Vagina (tissue), 2 donors: ENCODE measurements at regions not wholly inside any gene's neighbourhood (a gene's known extent, or its start where the extent isn't known, plus 50 kb on each side); places are given as distances from the start of the nearest gene placed in this dataset.

Experiments used
- DNase-seq, 2 donors: peaks; one replicate each; pipeline ENCODE4 v3.0.0-alpha.2; 2017; ENCODE audit errors: extremely low spot score in 2 of 2
- H3K27ac ChIP-seq: fragments of 200-600 bp; sonication (generic); one replicate; pipeline ENCODE4 v1.5.1; 2019
- H3K27me3 ChIP-seq: fragments of 200-600 bp; sonication (generic); one replicate; pipeline ENCODE4 v1.5.1; 2019
- H3K36me3 ChIP-seq, 2 donors: fragments of 200-600 bp; sonication (generic); one replicate each; pipeline ENCODE4 v1.5.1; 2017 to 2019
- H3K4me1 ChIP-seq: fragments of 200-600 bp; sonication (generic); one replicate; pipeline ENCODE4 v1.5.1; 2019
- H3K4me3 ChIP-seq, 2 donors: fragments of 200-600 bp; sonication (generic); 1 replicate in 1 of 2; 2 replicates in 1 of 2; pipeline ENCODE4 v1.5.1; 2016 to 2019
- H3K9me3 ChIP-seq: fragments of 200-600 bp; sonication (generic); one replicate; pipeline ENCODE4 v1.5.1; 2019
- POLR2A ChIP-seq, 2 donors: fragments of 450-650 bp; IDR thresholded peaks; one replicate each; pipeline ENCODE4 v1.6.1; 2017; ENCODE audit warnings: antibody characterized with exemption in 2 of 2, mild to moderate bottlenecking in 2 of 2, moderate library complexity in 2 of 2
- POLR2AphosphoS5 ChIP-seq, 2 donors: sonication (generic); formaldehyde crosslinking; IDR thresholded peaks; one replicate each; pipeline ENCODE4 v1.9.0; 2017; ENCODE audit warnings: antibody characterized with exemption in 2 of 2, mild to moderate bottlenecking in 2 of 2, low read depth in 1 of 2; ENCODE audit not compliant: insufficient read depth in 1 of 2
- intact Hi-C: fragments of 100-400 bp; cut with DNase I; formaldehyde crosslinking; loops from one replicate; pipeline ENCODE4 v1.15.1; 2023
- TF ChIP-seq, protein P1 (sequence below), 3 experiments: fragments of 450-650 bp in 2 of 3; fragments of 200-600 bp in 1 of 3; sonication (generic) in 1 of 3; IDR thresholded peaks; one replicate each; pipeline ENCODE4 v1.5.1; 2017 to 2019; ENCODE audit warnings: antibody characterized with exemption in 3 of 3, mild to moderate bottlenecking in 2 of 3, moderate library complexity in 2 of 3

DNA sequence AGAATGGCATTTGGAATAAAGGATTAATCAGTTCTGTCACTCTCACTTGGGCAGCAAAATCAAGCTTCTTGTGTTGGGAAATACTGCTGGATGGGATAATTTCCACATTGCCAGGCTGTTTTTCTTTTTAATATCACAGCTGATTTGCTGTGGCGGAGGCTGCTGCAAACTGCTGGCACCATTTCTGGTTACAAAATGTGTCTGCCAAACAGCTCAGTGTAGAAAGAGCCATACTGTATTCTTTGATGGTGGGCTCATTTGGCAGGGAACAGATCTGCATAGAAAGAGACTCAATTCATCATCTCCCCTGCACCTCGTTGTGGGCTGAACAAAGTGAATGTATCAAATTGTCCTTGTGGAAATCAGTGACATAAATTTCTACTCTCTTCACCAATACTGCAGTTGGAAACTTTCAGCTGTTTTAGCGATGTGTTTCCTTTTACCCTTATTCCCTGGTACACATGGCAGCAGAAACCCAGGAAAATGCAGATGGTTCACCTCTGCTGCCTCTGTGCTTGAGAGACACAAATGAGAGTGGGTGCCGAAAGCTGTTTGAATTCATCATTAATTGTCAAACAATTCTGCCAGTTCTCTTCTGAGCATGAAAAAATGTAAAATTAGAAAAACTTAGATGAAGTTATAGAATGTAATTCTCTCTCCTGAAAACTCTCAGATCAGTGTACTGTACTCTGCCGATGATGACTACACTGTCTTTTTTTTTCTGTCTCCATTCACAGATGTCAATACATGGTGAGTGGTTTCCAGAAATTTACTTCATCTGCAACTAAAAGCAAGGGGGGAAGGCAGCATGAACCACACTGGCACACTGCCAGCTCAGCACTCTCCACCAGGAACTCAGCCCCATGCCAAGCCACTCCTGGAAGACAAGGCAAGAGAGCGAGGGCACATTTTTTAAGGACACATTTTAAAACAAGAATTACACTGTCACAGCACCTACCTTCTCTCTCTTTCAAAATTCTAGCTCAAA lies 75.0 kb downstream of the HMHB1 start:
- DNase-seq: no peak
- H3K9me3 ChIP-seq: no peaks in the 10 kb centered on the region
- TF ChIP-seq POLR2AphosphoS5 (IDR thresholded peaks at IDR 0.05; ENCODE audit: insufficient read depth in 1 of 2, low read depth in 1 of 2) (no peak), POLR2A (IDR thresholded peaks at IDR 0.05) (no peak)
- TF ChIP-seq, protein P1, sequence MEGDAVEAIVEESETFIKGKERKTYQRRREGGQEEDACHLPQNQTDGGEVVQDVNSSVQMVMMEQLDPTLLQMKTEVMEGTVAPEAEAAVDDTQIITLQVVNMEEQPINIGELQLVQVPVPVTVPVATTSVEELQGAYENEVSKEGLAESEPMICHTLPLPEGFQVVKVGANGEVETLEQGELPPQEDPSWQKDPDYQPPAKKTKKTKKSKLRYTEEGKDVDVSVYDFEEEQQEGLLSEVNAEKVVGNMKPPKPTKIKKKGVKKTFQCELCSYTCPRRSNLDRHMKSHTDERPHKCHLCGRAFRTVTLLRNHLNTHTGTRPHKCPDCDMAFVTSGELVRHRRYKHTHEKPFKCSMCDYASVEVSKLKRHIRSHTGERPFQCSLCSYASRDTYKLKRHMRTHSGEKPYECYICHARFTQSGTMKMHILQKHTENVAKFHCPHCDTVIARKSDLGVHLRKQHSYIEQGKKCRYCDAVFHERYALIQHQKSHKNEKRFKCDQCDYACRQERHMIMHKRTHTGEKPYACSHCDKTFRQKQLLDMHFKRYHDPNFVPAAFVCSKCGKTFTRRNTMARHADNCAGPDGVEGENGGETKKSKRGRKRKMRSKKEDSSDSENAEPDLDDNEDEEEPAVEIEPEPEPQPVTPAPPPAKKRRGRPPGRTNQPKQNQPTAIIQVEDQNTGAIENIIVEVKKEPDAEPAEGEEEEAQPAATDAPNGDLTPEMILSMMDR (IDR thresholded peaks at IDR 0.05): no peak
- H3K36me3 ChIP-seq: no peaks in the 10 kb centered on the region
- no peak overlapping the region for H3K27ac ChIP-seq
- peaks cover 16% of the 10 kb centered on the region for H3K4me1 ChIP-seq
- intact Hi-C loops: no loop called here
- no peak overlapping the region for H3K4me3 ChIP-seq
- no peaks in the 10 kb centered on the region for H3K27me3 ChIP-seq

DNA sequence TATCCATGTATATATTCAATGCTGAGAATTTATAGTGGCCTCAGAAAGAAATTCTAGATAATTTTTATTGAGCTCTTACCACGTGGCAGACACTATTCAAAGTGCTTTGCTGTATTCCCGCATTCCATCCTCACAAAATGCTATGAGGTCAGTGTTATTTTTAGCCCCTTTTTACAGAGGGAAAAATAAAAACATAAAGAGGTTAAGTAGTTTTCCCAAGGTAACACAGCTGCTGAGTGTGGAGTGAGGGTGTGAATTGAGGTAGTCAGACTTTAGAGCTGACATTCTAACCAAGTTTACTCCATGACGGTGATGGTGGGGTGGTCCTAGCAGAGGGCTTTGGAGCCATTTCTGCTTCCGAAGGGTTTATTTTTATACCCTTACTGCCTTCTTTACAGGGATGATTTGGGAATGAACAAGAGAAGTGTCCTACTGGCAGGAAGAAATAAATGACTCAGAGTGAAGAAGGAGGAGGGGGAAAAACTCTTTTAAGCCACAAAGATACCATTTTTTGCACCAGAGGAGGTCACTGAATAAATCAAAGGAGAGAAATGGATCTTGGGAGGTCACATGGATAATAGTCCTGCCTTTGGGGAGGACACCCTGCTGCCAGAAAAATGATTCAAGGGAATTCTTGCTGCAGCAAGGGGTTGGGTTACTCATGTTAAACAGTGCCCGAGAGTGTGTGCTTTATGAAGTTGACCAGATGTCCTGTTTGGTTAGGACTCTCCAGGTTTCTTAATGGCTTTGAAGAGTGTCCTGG lies 76.1 kb downstream of the HMHB1 start:
- Histone ChIP-seq H3K9me3 (no peaks in the 10 kb centered on the region), H3K36me3 (no peaks in the 10 kb centered on the region), H3K27ac (no peak overlapping the region), H3K4me3 (no peak overlapping the region), H3K27me3 (no peaks in the 10 kb centered on the region), H3K4me1 (peaks cover 16% of the 10 kb centered on the region)
- intact Hi-C loops: no loop called here
- DNase-seq: no peak
- no peak for TF ChIP-seq POLR2AphosphoS5 (IDR thresholded peaks at IDR 0.05; ENCODE audit: insufficient read depth in 1 of 2, low read depth in 1 of 2)
- TF ChIP-seq, protein P1 (IDR thresholded peaks at IDR 0.05): no peak
- no peak for TF ChIP-seq POLR2A (IDR thresholded peaks at IDR 0.05)

DNA sequence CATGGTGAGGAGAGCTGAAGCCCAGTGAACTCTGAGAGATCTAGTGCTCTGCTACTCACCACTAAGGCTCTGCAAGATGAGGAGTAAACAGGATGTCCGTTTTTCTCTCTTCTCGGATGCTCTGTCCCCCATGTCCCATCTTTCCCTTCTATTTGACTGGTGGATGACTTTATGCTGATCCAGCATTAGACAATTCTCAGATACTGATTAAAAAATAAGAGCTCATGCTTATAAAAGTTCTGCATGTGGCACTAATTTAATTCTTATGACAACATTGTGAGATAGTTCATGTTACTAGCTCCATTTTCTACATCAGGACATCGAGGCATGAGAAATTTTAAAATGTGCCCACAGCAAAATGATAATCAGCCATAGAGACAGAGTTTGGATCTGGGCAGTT lies 77.0 kb downstream of the HMHB1 start:
- intact Hi-C loops: no loop called here
- Histone ChIP-seq H3K27me3 (no peaks in the 10 kb centered on the region), H3K36me3 (no peaks in the 10 kb centered on the region), H3K9me3 (no peaks in the 10 kb centered on the region), H3K4me1 (peaks cover 16% of the 10 kb centered on the region), H3K27ac (no peak overlapping the region), H3K4me3 (no peak overlapping the region)
- TF ChIP-seq POLR2AphosphoS5 (IDR thresholded peaks at IDR 0.05; ENCODE audit: insufficient read depth in 1 of 2, low read depth in 1 of 2): no peak
- TF ChIP-seq POLR2A (IDR thresholded peaks at IDR 0.05): no peak
- TF ChIP-seq, protein P1 (IDR thresholded peaks at IDR 0.05): no peak
- DNase-seq: no peak

DNA sequence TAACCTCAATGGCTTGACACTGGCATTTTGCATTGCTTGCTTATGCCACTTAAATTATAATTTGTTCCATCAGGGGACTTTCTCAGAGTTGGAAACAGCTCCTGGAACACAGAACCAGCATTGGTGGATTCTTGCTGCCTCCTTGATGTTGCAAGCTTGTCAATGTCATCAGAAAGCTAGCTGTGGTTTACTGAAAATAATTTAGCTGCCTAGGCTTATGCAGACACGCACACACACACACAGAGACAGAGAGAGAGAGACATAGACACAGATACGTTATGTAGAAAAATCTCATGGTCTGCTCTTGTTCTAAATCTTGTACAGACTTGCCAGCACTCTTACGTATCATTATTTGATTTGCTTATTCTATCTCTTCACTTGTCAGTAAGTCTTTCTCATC lies 78.0 kb downstream of the HMHB1 start:
- H3K9me3 ChIP-seq: no peaks in the 10 kb centered on the region
- no peak overlapping the region for H3K4me3 ChIP-seq
- no peaks in the 10 kb centered on the region for H3K27me3 ChIP-seq
- DNase-seq: no peak
- H3K4me1 ChIP-seq: peaks cover 16% of the 10 kb centered on the region
- TF ChIP-seq POLR2AphosphoS5 (IDR thresholded peaks at IDR 0.05; ENCODE audit: insufficient read depth in 1 of 2, low read depth in 1 of 2) (no peak), POLR2A (IDR thresholded peaks at IDR 0.05) (no peak)
- TF ChIP-seq, protein P1 (IDR thresholded peaks at IDR 0.05): no peak
- intact Hi-C loops: no loop called here
- H3K36me3 ChIP-seq: no peaks in the 10 kb centered on the region
- no peak overlapping the region for H3K27ac ChIP-seq
